H1 (cell line): ENCODE measurements at regions not wholly inside any gene's neighbourhood (a gene's known extent, or its start where the extent isn't known, plus 50 kb on each side); places are given as distances from the start of the nearest gene placed in this dataset.

Experiments
- CTCF ChIA-PET: fragments of 300-600 bp; sonication (Branson Sonifier 250); formaldehyde crosslinking; loops from one replicate; lab custom pipeline; 2021; ENCODE audit not compliant: partially characterized antibody; lab: Charles Lee
- POLR2A ChIA-PET: fragments of 300-600 bp; sonication (Branson Sonifier 250); formaldehyde crosslinking; loops from one replicate; lab custom pipeline; 2021; ENCODE audit warnings: inconsistent platforms; ENCODE audit not compliant: partially characterized antibody; lab: Charles Lee
- DNase-seq, 2 experiments: peaks; one replicate each; pipeline versions ENCODE4 v3.0.0 to v3.0.0-alpha.2; 2010 to 2022; ENCODE audit warnings: low spot score in 2 of 2, low read depth in 1 of 2, mixed read lengths in 1 of 2
- FAIRE-seq: peaks from 2 replicates; lab custom pipeline; 2011; peaks lifted over from hg19 to GRCh38; lab: Jason Lieb, UNC
- H2AFZ ChIP-seq: 2 replicates; pipeline ENCODE4 v1.8.1; 2012; ENCODE audit warnings: low read length, inconsistent platforms
- H2AK5ac ChIP-seq: 2 replicates; pipeline ENCODE4 v1.6.1; 2013; ENCODE audit warnings: low read depth, low read length
- H2BK120ac ChIP-seq: replicated peaks from 2 replicates; pipeline ENCODE3; 2013; ENCODE audit warnings: low read depth, low read length, inconsistent platforms
- H2BK12ac ChIP-seq: 2 replicates; pipeline ENCODE4 v1.6.1; 2013; ENCODE audit warnings: low read depth, low read length
- H2BK15ac ChIP-seq: 2 replicates; pipeline ENCODE4 v1.6.1; 2013; ENCODE audit warnings: low read length
- H2BK20ac ChIP-seq: 2 replicates; pipeline ENCODE4 v1.6.1; 2013; ENCODE audit warnings: low read length
- H2BK5ac ChIP-seq: 2 replicates; pipeline ENCODE4 v1.6.1; 2013; ENCODE audit warnings: low read depth, low read length
- H3K14ac ChIP-seq: 2 replicates; pipeline ENCODE4 v1.6.1; 2013; ENCODE audit warnings: inconsistent platforms; ENCODE audit not compliant: insufficient read length
- H3K18ac ChIP-seq: 2 replicates; pipeline ENCODE4 v1.6.1; 2013; ENCODE audit warnings: low read length; ENCODE audit errors: extremely low read depth
- H3K23ac ChIP-seq: 2 replicates; pipeline ENCODE4 v1.6.1; 2013; ENCODE audit warnings: inconsistent platforms; ENCODE audit not compliant: insufficient read length
- H3K23me2 ChIP-seq: 2 replicates; pipeline ENCODE4 v1.6.1; 2013; ENCODE audit warnings: low read depth, low read length
- H3K27ac ChIP-seq: 2 replicates; pipeline ENCODE4 v1.6.1; 2011; ENCODE audit warnings: low read depth, low read length, inconsistent platforms
- H3K27me3 ChIP-seq, 4 experiments: replicated peaks in 1 of 4; 1 replicate in 1 of 4; 2 replicates in 3 of 4; pipeline versions ENCODE4 v1.6.1 to v1.8.1; 2011 to 2013; ENCODE audit warnings: low read length in 3 of 4, mild to moderate bottlenecking in 3 of 4, inconsistent platforms in 2 of 4, mixed read lengths in 2 of 4, moderate library complexity in 1 of 4; ENCODE audit not compliant: control insufficient read depth in 3 of 4, insufficient read depth in 3 of 4; ENCODE audit errors: extremely low read depth in 1 of 4
- H3K36me3 ChIP-seq, 4 experiments: 2 replicates each; pipeline versions ENCODE4 v1.6.1 to v1.8.1; 2011 to 2013; ENCODE audit warnings: mild to moderate bottlenecking in 4 of 4, low read length in 3 of 4, moderate library complexity in 2 of 4, control low read depth in 1 of 4, inconsistent platforms in 1 of 4; ENCODE audit not compliant: insufficient read depth in 4 of 4, control insufficient read depth in 2 of 4
- H3K4ac ChIP-seq: replicated peaks from 2 replicates; pipeline ENCODE3; 2013; ENCODE audit warnings: low read length, low read depth, mixed read lengths, inconsistent platforms; ENCODE audit not compliant: insufficient read length
- H3K4me1 ChIP-seq, 4 experiments: replicated peaks in 1 of 4; 1 replicate in 1 of 4; 2 replicates in 3 of 4; pipeline versions ENCODE4 v1.6.1 to v1.8.1; 2011 to 2013; ENCODE audit warnings: low read length in 3 of 4, inconsistent platforms in 2 of 4, mixed read lengths in 1 of 4; ENCODE audit not compliant: insufficient read depth in 4 of 4, control insufficient read depth in 3 of 4
- H3K4me2 ChIP-seq, 2 experiments: 2 replicates each; pipeline versions ENCODE4 v1.6.1 to v1.8.1; 2011 to 2013; ENCODE audit warnings: low read depth in 2 of 2, low read length in 2 of 2, control low read depth in 1 of 2, inconsistent platforms in 1 of 2, mild to moderate bottlenecking in 1 of 2; ENCODE audit not compliant: insufficient read depth in 1 of 2
- H3K4me3 ChIP-seq, 4 experiments: fragments of 200-600, 300-600 bp in 1 of 4; sonication (generic), shearing (Covaris generic), sonication (Bioruptor Twin) in 1 of 4; 2 replicates each; pipeline versions ENCODE4 v1.5.1 to v1.8.1; 2011 to 2016; ENCODE audit warnings: low read length in 4 of 4, low read depth in 3 of 4, control low read depth in 2 of 4, inconsistent platforms in 2 of 4, mild to moderate bottlenecking in 2 of 4, mixed read lengths in 1 of 4, moderate library complexity in 1 of 4; ENCODE audit not compliant: insufficient read depth in 2 of 4; ENCODE audit errors: extremely low read depth in 1 of 4
- H3K56ac ChIP-seq: replicated peaks from 2 replicates; pipeline ENCODE3; 2013; ENCODE audit warnings: low read depth, mild to moderate bottlenecking, mixed read lengths, low read length, inconsistent platforms; ENCODE audit not compliant: insufficient read length
- H3K79me1 ChIP-seq: 2 replicates; pipeline ENCODE4 v1.6.1; 2013; ENCODE audit warnings: low read depth, low read length, control low read depth
- H3K79me2 ChIP-seq, 2 experiments: 2 replicates each; pipeline versions ENCODE4 v1.6.1 to v1.8.1; 2012 to 2013; ENCODE audit warnings: low read length in 2 of 2, mild to moderate bottlenecking in 2 of 2, inconsistent platforms in 1 of 2; ENCODE audit not compliant: insufficient read depth in 2 of 2, control insufficient read depth in 1 of 2
- H3K9ac ChIP-seq, 4 experiments: replicated peaks in 1 of 4; 1 replicate in 1 of 4; 2 replicates in 3 of 4; pipeline versions ENCODE4 v1.6.1 to v1.8.1; 2011 to 2013; ENCODE audit warnings: low read depth in 3 of 4, low read length in 3 of 4, control low read depth in 2 of 4, mild to moderate bottlenecking in 2 of 4, moderate library complexity in 2 of 4, inconsistent platforms in 1 of 4; ENCODE audit errors: extremely low read depth in 1 of 4
- H3K9me3 ChIP-seq, 2 experiments: 2 replicates each; pipeline versions ENCODE4 v1.6.1 to v1.8.1; 2012 to 2013; ENCODE audit warnings: mild to moderate bottlenecking in 2 of 2, moderate library complexity in 2 of 2, control low read depth in 1 of 2, inconsistent platforms in 1 of 2, low read depth in 1 of 2, low read length in 1 of 2, mixed read lengths in 1 of 2; ENCODE audit not compliant: insufficient read depth in 2 of 2
- H4K20me1 ChIP-seq, 2 experiments: replicated peaks in 1 of 2; 2 replicates each; pipeline versions ENCODE3 to v1.8.1; 2011 to 2013; ENCODE audit warnings: inconsistent platforms in 2 of 2, low read length in 2 of 2, mild to moderate bottlenecking in 1 of 2; ENCODE audit not compliant: insufficient read depth in 2 of 2, control insufficient read depth in 1 of 2
- H4K5ac ChIP-seq: 2 replicates; pipeline ENCODE4 v1.6.1; 2013; ENCODE audit warnings: low read length, low read depth, mixed read lengths, inconsistent platforms; ENCODE audit not compliant: insufficient read length
- H4K8ac ChIP-seq: 2 replicates; pipeline ENCODE4 v1.8.0; 2013; ENCODE audit warnings: mild to moderate bottlenecking, moderate library complexity, low read length, inconsistent platforms; ENCODE audit not compliant: insufficient read depth; ENCODE audit errors: extremely low read depth
- H4K91ac ChIP-seq: replicated peaks from 2 replicates; pipeline ENCODE3; 2013; ENCODE audit warnings: low read length, mixed read lengths, inconsistent platforms; ENCODE audit not compliant: insufficient read length
- HDAC6 ChIP-seq: IDR thresholded peaks from one replicate; pipeline ENCODE4 v1.7.1; 2012; ENCODE audit warnings: low read depth, mild to moderate bottlenecking, inconsistent platforms, low read length, moderate library complexity
- PHF8 ChIP-seq: fragments of 200-600 bp; sonication (generic); conservative IDR thresholded peaks from 2 replicates; pipeline ENCODE4 v1.7.1; 2012; ENCODE audit warnings: low read depth, mild to moderate bottlenecking, inconsistent platforms, low read length, moderate library complexity
- RAD21 ChIP-seq, 2 experiments: IDR thresholded peaks in 1 of 2; conservative IDR thresholded peaks in 1 of 2; 2 replicates each; pipeline ENCODE4 v1.6.1; 2011; ENCODE audit warnings: low read depth in 2 of 2, low read length in 2 of 2, improper control_type of control experiment in 1 of 2, inconsistent platforms in 1 of 2, mild to moderate bottlenecking in 1 of 2, moderate library complexity in 1 of 2
- SRF ChIP-seq: IDR thresholded peaks from 2 replicates; pipeline ENCODE4 v1.6.1; 2011; ENCODE audit warnings: mild to moderate bottlenecking, low read depth, low read length, moderate library complexity
- WGBS, 2 experiments: shearing (Covaris generic) in 1 of 2; methylation state at CpG; one replicate each; pipeline versions ENCODE4 v1.1.6 to v1.1.7; 2013 to 2015; ENCODE audit warnings: low lambda C conversion rate in 2 of 2, mixed read lengths in 2 of 2, inconsistent platforms in 1 of 2, low coverage in 1 of 2, missing lambda C conversion rate in 1 of 2; ENCODE audit not compliant: insufficient replicate concordance in 2 of 2, insufficient coverage in 1 of 2, insufficient read length in 1 of 2; ENCODE audit errors: extremely low coverage in 1 of 2, missing lambda C conversion rate in 1 of 2; 5-methylcytosine and 5-hydroxymethylcytosine counted together

DNA sequence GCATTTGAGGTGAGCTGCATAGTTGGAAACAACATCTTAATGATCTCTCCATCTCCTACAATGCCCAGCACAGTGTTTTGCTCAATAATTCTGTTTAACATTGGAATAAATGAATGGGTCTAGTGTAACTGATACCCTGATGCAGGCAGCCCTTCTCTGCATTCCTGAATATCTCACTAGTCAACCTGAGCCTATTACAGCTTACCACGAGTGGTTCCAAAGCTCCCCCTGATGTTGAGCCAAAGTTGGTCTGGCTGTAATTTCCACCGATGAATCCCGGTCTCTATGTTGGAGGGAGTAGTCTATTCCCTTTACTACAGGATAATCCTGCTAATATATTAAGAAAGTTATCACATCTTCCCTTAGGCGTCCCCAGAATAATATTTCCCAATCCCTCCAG, 63.8 kb downstream of the ZBTB18 start:
- 89% methylated on average over 4 of the region's 4 CpGs; no CpG with 5 or more reads in 1 of the 2 experiments for WGBS, 2 experiments
- H3K36me3 ChIP-seq: no peaks in the 10 kb centered on the region
- CTCF ChIA-PET: interaction anchor here (1.2 kb wide), 1 partner anchor 93 kb away, joined by 3 read pairs; no protein-coding TSS in a partner anchor

More for the DNA sequence above, 63.8 kb downstream of the ZBTB18 start:
- Histone ChIP-seq H4K91ac (no peak overlapping the region), H3K27ac (no peak overlapping the region), H3K79me2 (no peaks in the 10 kb centered on the region), H3K9me3 (no peaks in the 10 kb centered on the region), H3K27me3 (no peaks in the 10 kb centered on the region), H2AK5ac (no peak overlapping the region), H3K23me2 (no peaks in the 10 kb centered on the region; the same call in 1 of the 2 replicates), H3K4me2 (no peak overlapping the region), H2BK120ac (no peak overlapping the region)
- TF ChIP-seq HDAC6 (no peak), SRF (no peak), PHF8 (no peak), RAD21 (IDR thresholded peaks at IDR 0.05 in 1 of 2, conservative IDR thresholded peaks at IDR 0.05 in 1 of 2; ENCODE audit: low read depth in 2 of 2, low read length in 2 of 2) (peak in 1 of 2 experiments; percentile 39; a peak in 2 of 4 replicates)
- TF ChIP-seq, all 59 proteins: peak for 1
- DNase-seq (no peak), FAIRE-seq (no peak)
- Histone ChIP-seq H3K4me1 (0 out of 7 replicates have a peak, but pooled peaks cover 0 to 2% (median 0%) of the 10 kb centered on the region in 4 experiments), H3K14ac (no peak overlapping the region), H3K79me1 (no peaks in the 10 kb centered on the region), H3K4ac (no peak overlapping the region), H2BK15ac (no peak overlapping the region), H2BK5ac (no peak overlapping the region), H3K23ac (no peak overlapping the region), H2AFZ (no peak overlapping the region), H4K8ac (no peak overlapping the region), H3K18ac (no peak overlapping the region), H3K4me3 (no peak overlapping the region), H2BK12ac (no peak overlapping the region), H3K56ac (no peak overlapping the region), H2BK20ac (no peak overlapping the region), H4K20me1 (no peaks in the 10 kb centered on the region), H4K5ac (no peak overlapping the region), H3K9ac (no peak overlapping the region)
- POLR2A ChIA-PET: no interaction called here
